GM10266 (cell line): ENCODE measurements at regions not wholly inside any gene's neighbourhood (a gene's known extent, or its start where the extent isn't known, plus 50 kb on each side); places are given as distances from the start of the nearest gene placed in this dataset.

Source experiments
- DNase-seq: peaks from one replicate; pipeline ENCODE4 v3.0.0; 2012; ENCODE audit errors: extremely low spot score
- CTCF ChIP-seq: IDR thresholded peaks from 2 replicates; pipeline ENCODE4 v1.5.1; 2012; ENCODE audit warnings: mild to moderate bottlenecking, low read depth; ENCODE audit not compliant: control insufficient read depth, insufficient read depth; ENCODE audit errors: missing control alignments

- no peak for DNase-seq
- no peak for TF ChIP-seq CTCF
Measured at GRCh38 chr4:100075486-100076270, 114.6 kb downstream of the DDIT4L start.

- no peak for TF ChIP-seq CTCF
- no peak for DNase-seq
Measured at GRCh38 chr4:100075056-100075455, 115.2 kb downstream of the DDIT4L start.

- DNase-seq, result no peak
- no peak for TF ChIP-seq CTCF
Measured at GRCh38 chr4:100071506-100071905, 118.8 kb downstream of the DDIT4L start.

- DNase-seq, result no peak
Measured at GRCh38 chr4:100070868-100071267, 119.4 kb downstream of the DDIT4L start.

GRCh38 chr4:100069207-100069606, 119.1 kb upstream of the H2AZ1 start:
- no peak for TF ChIP-seq CTCF
- DNase-seq, result no peak

More at GRCh38 chr4:100070868-100071267, 119.4 kb downstream of the DDIT4L start:
- no peak for TF ChIP-seq CTCF

GRCh38 chr4:100067255-100067654, 117.2 kb upstream of the H2AZ1 start:
- DNase-seq, result no peak
- no peak for TF ChIP-seq CTCF

- DNase-seq, result no peak
Measured at GRCh38 chr4:100063355-100063754, 113.3 kb upstream of the H2AZ1 start.

More at GRCh38 chr4:100063355-100063754, 113.3 kb upstream of the H2AZ1 start:
- no peak for TF ChIP-seq CTCF
